ENCODE measurements at regions not wholly inside any gene's neighbourhood (a gene's known extent, or its start where the extent isn't known, plus 50 kb on each side); places are given as distances from the start of the nearest gene placed in this dataset.

GRCh38 chr1:87197641-87198040, 131.0 kb upstream of the LMO4 start:
- no peak for DNase-seq (ENCODE audit: low read depth)
- in situ Hi-C loops (cut with HindIII; ENCODE audit: low sequenced_read_pairs): no loop called here
- no peak for TF ChIP-seq CTCF (IDR thresholded peaks at IDR 0.05; ENCODE audit: low read depth, low read length, missing control alignments)
- no peak overlapping the region for H3K4me3 ChIP-seq (ENCODE audit: low read depth, low read length)

- TF ChIP-seq CTCF (IDR thresholded peaks at IDR 0.05; ENCODE audit: low read depth, low read length, missing control alignments): no peak
- in situ Hi-C loops (cut with HindIII; ENCODE audit: low sequenced_read_pairs): no loop called here
- H3K4me3 ChIP-seq (ENCODE audit: low read depth, low read length): no peak overlapping the region
These were observed 127.6 kb upstream of the LMO4 start for GRCh38 chr1:87200875-87201638.

GRCh38 chr1:87201768-87202167, 126.9 kb upstream of the LMO4 start:
- H3K4me3 ChIP-seq (ENCODE audit: low read depth, low read length): no peak overlapping the region
- in situ Hi-C loops (cut with HindIII; ENCODE audit: low sequenced_read_pairs): no loop called here
- TF ChIP-seq CTCF (IDR thresholded peaks at IDR 0.05; ENCODE audit: low read depth, low read length, missing control alignments): no peak
- DNase-seq (ENCODE audit: low read depth): no peak

More at GRCh38 chr1:87200875-87201638, 127.6 kb upstream of the LMO4 start:
- no peak for DNase-seq (ENCODE audit: low read depth)

- H3K4me3 ChIP-seq (ENCODE audit: low read depth, low read length): no peak overlapping the region
- no peak for DNase-seq (ENCODE audit: low read depth)
- TF ChIP-seq CTCF (IDR thresholded peaks at IDR 0.05; ENCODE audit: low read depth, low read length, missing control alignments): no peak
- in situ Hi-C loops (cut with HindIII; ENCODE audit: low sequenced_read_pairs): no loop called here
These were observed 126.2 kb upstream of the LMO4 start for GRCh38 chr1:87202451-87202850.

- no peak for TF ChIP-seq CTCF (IDR thresholded peaks at IDR 0.05; ENCODE audit: low read depth, low read length, missing control alignments)
- H3K4me3 ChIP-seq (ENCODE audit: low read depth, low read length): no peak overlapping the region
- in situ Hi-C loops (cut with HindIII; ENCODE audit: low sequenced_read_pairs): no loop called here
- no peak for DNase-seq (ENCODE audit: low read depth)
These were observed 125.6 kb upstream of the LMO4 start for GRCh38 chr1:87202922-87203655.

GRCh38 chr1:87203904-87204303, 124.8 kb upstream of the LMO4 start:
- no peak overlapping the region for H3K4me3 ChIP-seq (ENCODE audit: low read depth, low read length)
- in situ Hi-C loops (cut with HindIII; ENCODE audit: low sequenced_read_pairs): no loop called here
- no peak for DNase-seq (ENCODE audit: low read depth)
- TF ChIP-seq CTCF (IDR thresholded peaks at IDR 0.05; ENCODE audit: low read depth, low read length, missing control alignments): no peak

All from astrocyte of the cerebellum (primary cell).